ENCODE measurements at regions not wholly inside any gene's neighbourhood (a gene's known extent, or its start where the extent isn't known, plus 50 kb on each side); places are given as distances from the start of the nearest gene placed in this dataset.

- H3K4me3 ChIP-seq (replicated peaks; ENCODE audit: low read depth, low read length), result no peak overlapping the region
- peak; percentile 78 for DNase-seq (ENCODE audit: low read depth)
- TF ChIP-seq CTCF (IDR thresholded peaks at IDR 0.05; ENCODE audit: low read length, missing control alignments), result peak; percentile 28
Measured at GRCh38 chr4:123127218-123127617, 204.8 kb upstream of the NUDT6 start.

GRCh38 chr4:123127875-123128274 lies 205.5 kb upstream of the NUDT6 start:
- peak; percentile 36 for DNase-seq (ENCODE audit: low read depth)
- no peak for TF ChIP-seq CTCF (IDR thresholded peaks at IDR 0.05; ENCODE audit: low read length, missing control alignments)
- no peak overlapping the region for H3K4me3 ChIP-seq (replicated peaks; ENCODE audit: low read depth, low read length)

- no peak for DNase-seq (ENCODE audit: low read depth)
- TF ChIP-seq CTCF (IDR thresholded peaks at IDR 0.05; ENCODE audit: low read length, missing control alignments), result no peak
- H3K4me3 ChIP-seq (replicated peaks; ENCODE audit: low read depth, low read length), result no peak overlapping the region
Measured at GRCh38 chr4:123133397-123134050, 211.1 kb upstream of the NUDT6 start.

GRCh38 chr4:123144616-123145015 lies 222.2 kb upstream of the NUDT6 start:
- no peak for TF ChIP-seq CTCF (IDR thresholded peaks at IDR 0.05; ENCODE audit: low read length, missing control alignments)
- DNase-seq (ENCODE audit: low read depth), result no peak
- H3K4me3 ChIP-seq (replicated peaks; ENCODE audit: low read depth, low read length), result no peak overlapping the region

- no peak overlapping the region for H3K4me3 ChIP-seq (replicated peaks; ENCODE audit: low read depth, low read length)
- TF ChIP-seq CTCF (IDR thresholded peaks at IDR 0.05; ENCODE audit: low read length, missing control alignments), result no peak
- DNase-seq (ENCODE audit: low read depth), result no peak
Measured at GRCh38 chr4:123158576-123158975, 236.2 kb upstream of the NUDT6 start.

- TF ChIP-seq CTCF (IDR thresholded peaks at IDR 0.05; ENCODE audit: low read length, missing control alignments), result no peak
- DNase-seq (ENCODE audit: low read depth), result no peak
- no peak overlapping the region for H3K4me3 ChIP-seq (replicated peaks; ENCODE audit: low read depth, low read length)
Measured at GRCh38 chr4:123159479-123159878, 237.1 kb upstream of the NUDT6 start.

GRCh38 chr4:123162859-123163258 lies 233.7 kb upstream of the SPRY1 start:
- H3K4me3 ChIP-seq (replicated peaks; ENCODE audit: low read depth, low read length), result no peak overlapping the region
- DNase-seq (ENCODE audit: low read depth), result no peak
- TF ChIP-seq CTCF (IDR thresholded peaks at IDR 0.05; ENCODE audit: low read length, missing control alignments), result no peak
